Panc1 (cell line): ENCODE measurements at regions not wholly inside any gene's neighbourhood (a gene's known extent, or its start where the extent isn't known, plus 50 kb on each side); places are given as distances from the start of the nearest gene placed in this dataset.

Experiments
- ATAC-seq: fragments of 200-7000 bp; cut with Tn5 transposase; 2 replicates; pipeline ENCODE4 v1.9.1; 2020; ENCODE audit warnings: mild to moderate bottlenecking, moderate library complexity
- BruUV-seq: library from RNA; stranded (reverse); fragments of 400-500 nt; replicated peaks from 2 replicates; lab custom pipeline; 2021; lab: Mats Ljungman, UMichigan
- CTCF ChIA-PET: fragments of 300-600 bp; sonication (Branson Sonifier 250); formaldehyde crosslinking; loops from one replicate; lab custom pipeline; 2022; ENCODE audit warnings: antibody characterized with exemption; lab: Charles Lee
- POLR2A ChIA-PET: fragments of 300-600 bp; sonication (Branson Sonifier 250); formaldehyde crosslinking; loops from one replicate; lab custom pipeline; 2022; ENCODE audit warnings: antibody characterized with exemption; lab: Charles Lee
- DNase-seq: peaks from one replicate; pipeline ENCODE4 v3.0.0-alpha.2; 2010; ENCODE audit warnings: low read depth, low spot score
- H3K27ac ChIP-seq: 2 replicates; pipeline ENCODE4 v1.5.1; 2011; ENCODE audit warnings: mild to moderate bottlenecking, low read length, inconsistent platforms
- H3K27me3 ChIP-seq: fragments of 200-500 bp; sonication (Bioruptor generic); 2 replicates; pipeline ENCODE4 v1.6.0; 2014; ENCODE audit warnings: low read length, inconsistent platforms; ENCODE audit not compliant: control insufficient read depth, insufficient read depth
- H3K36me3 ChIP-seq: fragments of 200-500 bp; sonication (Bioruptor generic); 2 replicates; pipeline ENCODE4 v1.5.1; 2014; ENCODE audit warnings: inconsistent platforms, mild to moderate bottlenecking, low read length, moderate library complexity; ENCODE audit not compliant: control insufficient read depth, insufficient read depth
- H3K4me1 ChIP-seq: 2 replicates; pipeline ENCODE4 v1.5.1; 2011; ENCODE audit warnings: inconsistent platforms, mild to moderate bottlenecking, low read length, moderate library complexity; ENCODE audit not compliant: control insufficient read depth, insufficient read depth
- H3K4me3 ChIP-seq, 2 experiments: 2 replicates each; pipeline ENCODE4 v1.5.1; 2011 to 2012; ENCODE audit warnings: low read depth in 2 of 2, low read length in 2 of 2, mild to moderate bottlenecking in 2 of 2, inconsistent platforms in 1 of 2, moderate library complexity in 1 of 2
- H3K9me3 ChIP-seq: fragments of 200-500 bp; sonication (Bioruptor generic); 2 replicates; pipeline ENCODE4 v1.5.1; 2014; ENCODE audit warnings: low read depth, mild to moderate bottlenecking, inconsistent platforms, low read length, moderate library complexity; ENCODE audit not compliant: control insufficient read depth, insufficient read depth
- POLR2AphosphoS5 ChIP-seq: IDR thresholded peaks from 2 replicates; pipeline ENCODE4 v1.6.1; 2012; ENCODE audit warnings: mild to moderate bottlenecking, low read depth, low read length, moderate library complexity
- SIN3A ChIP-seq: IDR thresholded peaks from 2 replicates; pipeline ENCODE4 v1.6.1; 2012; ENCODE audit warnings: low read depth, mild to moderate bottlenecking, low read length, moderate library complexity, borderline replicate concordance; ENCODE audit not compliant: insufficient read depth
- TCF7L2 ChIP-seq: IDR thresholded peaks from 2 replicates; pipeline ENCODE4 v1.6.1; 2011; ENCODE audit warnings: mild to moderate bottlenecking, low read depth, low read length, inconsistent platforms
- in situ Hi-C: cut with HindIII; loops from 2 replicates; pipeline ENCODE4 v1.10.0; 2016; ENCODE audit warnings: low sequenced_read_pairs, low pct_unique_long_range_greater_than_20kb
- intact Hi-C: fragments of 100-400 bp; cut with micrococcal nuclease; formaldehyde crosslinking; loops from one replicate; pipeline ENCODE4 v1.10.0; 2022; ENCODE audit not compliant: unreplicated experiment
- TF ChIP-seq, protein P1 (sequence below): fragments of 450-650 bp; IDR thresholded peaks from 2 replicates; pipeline ENCODE4 v1.5.1; 2017; ENCODE audit warnings: mild to moderate bottlenecking
- TF ChIP-seq, protein P2 (sequence below), 2 experiments: IDR thresholded peaks; 2 replicates each; pipeline ENCODE4 v1.6.1; 2011 to 2012; ENCODE audit warnings: low read depth in 2 of 2, control low read depth in 1 of 2, low read length in 1 of 2, mild to moderate bottlenecking in 1 of 2, moderate library complexity in 1 of 2; ENCODE audit not compliant: insufficient read depth in 1 of 2

DNA sequence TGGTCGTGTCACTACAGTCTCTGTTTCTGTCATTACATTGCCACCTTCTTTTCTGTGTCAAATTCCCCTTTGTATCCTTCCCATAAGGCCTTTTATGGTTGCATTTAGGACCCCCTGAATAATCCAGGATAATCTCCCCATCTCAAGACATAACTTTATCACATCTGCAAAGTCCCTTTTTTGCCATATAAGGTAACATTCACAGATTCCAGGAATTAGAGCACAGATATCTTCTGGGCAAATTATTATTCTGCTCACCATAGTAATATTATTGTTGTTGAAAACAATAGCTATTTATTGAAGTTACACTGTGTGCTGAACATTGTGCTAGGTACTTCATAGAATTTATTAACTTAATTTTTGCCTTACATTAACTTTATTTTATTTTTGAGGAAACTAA, 159.1 kb downstream of the TFAP2B start:
- BruUV-seq = no TSS peak
- intact Hi-C loops (no loop called here), in situ Hi-C loops (no loop called here)
- DNase-seq = no peak
- Histone ChIP-seq H3K27ac (no peak overlapping the region), H3K27me3 (no peaks in the 10 kb centered on the region), H3K36me3 (no peaks in the 10 kb centered on the region), H3K4me3 (no peak overlapping the region), H3K9me3 (no peaks in the 10 kb centered on the region), H3K4me1 (no peaks in the 10 kb centered on the region)
- POLR2A ChIA-PET = no interaction called here
- ATAC-seq = no peak
- TF ChIP-seq SIN3A (no peak), TCF7L2 (no peak), POLR2AphosphoS5 (no peak)
- TF ChIP-seq, protein P1, sequence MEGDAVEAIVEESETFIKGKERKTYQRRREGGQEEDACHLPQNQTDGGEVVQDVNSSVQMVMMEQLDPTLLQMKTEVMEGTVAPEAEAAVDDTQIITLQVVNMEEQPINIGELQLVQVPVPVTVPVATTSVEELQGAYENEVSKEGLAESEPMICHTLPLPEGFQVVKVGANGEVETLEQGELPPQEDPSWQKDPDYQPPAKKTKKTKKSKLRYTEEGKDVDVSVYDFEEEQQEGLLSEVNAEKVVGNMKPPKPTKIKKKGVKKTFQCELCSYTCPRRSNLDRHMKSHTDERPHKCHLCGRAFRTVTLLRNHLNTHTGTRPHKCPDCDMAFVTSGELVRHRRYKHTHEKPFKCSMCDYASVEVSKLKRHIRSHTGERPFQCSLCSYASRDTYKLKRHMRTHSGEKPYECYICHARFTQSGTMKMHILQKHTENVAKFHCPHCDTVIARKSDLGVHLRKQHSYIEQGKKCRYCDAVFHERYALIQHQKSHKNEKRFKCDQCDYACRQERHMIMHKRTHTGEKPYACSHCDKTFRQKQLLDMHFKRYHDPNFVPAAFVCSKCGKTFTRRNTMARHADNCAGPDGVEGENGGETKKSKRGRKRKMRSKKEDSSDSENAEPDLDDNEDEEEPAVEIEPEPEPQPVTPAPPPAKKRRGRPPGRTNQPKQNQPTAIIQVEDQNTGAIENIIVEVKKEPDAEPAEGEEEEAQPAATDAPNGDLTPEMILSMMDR = no peak
- TF ChIP-seq, protein P2, sequence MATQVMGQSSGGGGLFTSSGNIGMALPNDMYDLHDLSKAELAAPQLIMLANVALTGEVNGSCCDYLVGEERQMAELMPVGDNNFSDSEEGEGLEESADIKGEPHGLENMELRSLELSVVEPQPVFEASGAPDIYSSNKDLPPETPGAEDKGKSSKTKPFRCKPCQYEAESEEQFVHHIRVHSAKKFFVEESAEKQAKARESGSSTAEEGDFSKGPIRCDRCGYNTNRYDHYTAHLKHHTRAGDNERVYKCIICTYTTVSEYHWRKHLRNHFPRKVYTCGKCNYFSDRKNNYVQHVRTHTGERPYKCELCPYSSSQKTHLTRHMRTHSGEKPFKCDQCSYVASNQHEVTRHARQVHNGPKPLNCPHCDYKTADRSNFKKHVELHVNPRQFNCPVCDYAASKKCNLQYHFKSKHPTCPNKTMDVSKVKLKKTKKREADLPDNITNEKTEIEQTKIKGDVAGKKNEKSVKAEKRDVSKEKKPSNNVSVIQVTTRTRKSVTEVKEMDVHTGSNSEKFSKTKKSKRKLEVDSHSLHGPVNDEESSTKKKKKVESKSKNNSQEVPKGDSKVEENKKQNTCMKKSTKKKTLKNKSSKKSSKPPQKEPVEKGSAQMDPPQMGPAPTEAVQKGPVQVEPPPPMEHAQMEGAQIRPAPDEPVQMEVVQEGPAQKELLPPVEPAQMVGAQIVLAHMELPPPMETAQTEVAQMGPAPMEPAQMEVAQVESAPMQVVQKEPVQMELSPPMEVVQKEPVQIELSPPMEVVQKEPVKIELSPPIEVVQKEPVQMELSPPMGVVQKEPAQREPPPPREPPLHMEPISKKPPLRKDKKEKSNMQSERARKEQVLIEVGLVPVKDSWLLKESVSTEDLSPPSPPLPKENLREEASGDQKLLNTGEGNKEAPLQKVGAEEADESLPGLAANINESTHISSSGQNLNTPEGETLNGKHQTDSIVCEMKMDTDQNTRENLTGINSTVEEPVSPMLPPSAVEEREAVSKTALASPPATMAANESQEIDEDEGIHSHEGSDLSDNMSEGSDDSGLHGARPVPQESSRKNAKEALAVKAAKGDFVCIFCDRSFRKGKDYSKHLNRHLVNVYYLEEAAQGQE (IDR thresholded peaks at IDR 0.05; ENCODE audit: insufficient read depth in 1 of 2, low read depth in 2 of 2, low read length in 1 of 2) = no peak
- CTCF ChIA-PET = no interaction called here

DNA sequence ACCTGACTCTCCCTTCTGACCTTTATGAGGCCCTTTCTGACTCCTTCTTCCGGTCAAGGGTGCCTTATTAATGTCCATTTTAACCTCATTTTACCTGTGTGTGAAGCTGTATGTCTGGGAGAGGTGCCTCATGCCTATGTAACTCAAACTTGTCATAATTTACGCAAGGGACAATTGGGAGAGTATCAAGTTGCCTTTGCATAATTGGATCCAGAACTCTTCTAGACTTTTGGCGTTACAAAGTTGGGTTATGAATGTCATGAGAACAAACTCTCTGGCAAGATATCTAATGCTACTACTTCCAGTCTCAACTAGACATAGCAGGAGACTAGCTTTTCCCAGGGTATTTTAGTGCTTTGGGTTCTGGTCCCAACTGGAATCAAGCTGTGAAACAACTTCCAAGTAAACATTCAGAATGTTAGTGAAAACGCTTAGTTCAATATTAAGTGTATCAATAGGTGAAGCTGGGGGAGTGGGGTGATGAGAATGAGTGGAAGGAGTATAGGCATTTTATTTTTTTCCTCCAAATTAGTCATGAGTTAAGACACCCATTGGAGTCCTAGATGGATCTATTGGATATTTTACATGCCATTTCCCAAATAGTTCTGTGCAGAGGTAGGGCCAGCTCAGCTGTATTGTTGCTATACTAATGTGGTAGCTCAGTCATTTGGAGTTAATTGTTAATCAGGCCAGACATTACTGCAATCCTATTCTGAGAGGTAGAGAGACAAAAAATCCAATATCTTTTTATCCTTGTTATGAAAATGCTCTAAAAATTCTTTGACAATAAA, 159.9 kb downstream of the TFAP2B start:
- no TSS peak for BruUV-seq
- no peak overlapping the region for H3K4me3 ChIP-seq
- intact Hi-C loops (no loop called here), in situ Hi-C loops (no loop called here)
- H3K27me3 ChIP-seq = no peaks in the 10 kb centered on the region
- H3K36me3 ChIP-seq = no peaks in the 10 kb centered on the region
- H3K9me3 ChIP-seq = no peaks in the 10 kb centered on the region
- TF ChIP-seq, protein P2 (IDR thresholded peaks at IDR 0.05; ENCODE audit: insufficient read depth in 1 of 2, low read depth in 2 of 2, low read length in 1 of 2) = no peak
- TF ChIP-seq TCF7L2 (no peak), POLR2AphosphoS5 (no peak), SIN3A (no peak)
- ChIA-PET CTCF (no interaction called here), POLR2A (no interaction called here)
- no peak for DNase-seq
- no peak overlapping the region for H3K27ac ChIP-seq
- no peaks in the 10 kb centered on the region for H3K4me1 ChIP-seq
- no peak for ATAC-seq
